HG03045 (cell line): ENCODE measurements at regions not wholly inside any gene's neighbourhood (a gene's known extent, or its start where the extent isn't known, plus 50 kb on each side); places are given as distances from the start of the nearest gene placed in this dataset.

ENCODE experiments used
- ATAC-seq: cut with Tn5 transposase; IDR thresholded peaks from one replicate; pipeline ENCODE4 v1.9.1; 2021; ENCODE audit warnings: mild to moderate bottlenecking, moderate library complexity; ENCODE audit not compliant: unreplicated experiment

DNA sequence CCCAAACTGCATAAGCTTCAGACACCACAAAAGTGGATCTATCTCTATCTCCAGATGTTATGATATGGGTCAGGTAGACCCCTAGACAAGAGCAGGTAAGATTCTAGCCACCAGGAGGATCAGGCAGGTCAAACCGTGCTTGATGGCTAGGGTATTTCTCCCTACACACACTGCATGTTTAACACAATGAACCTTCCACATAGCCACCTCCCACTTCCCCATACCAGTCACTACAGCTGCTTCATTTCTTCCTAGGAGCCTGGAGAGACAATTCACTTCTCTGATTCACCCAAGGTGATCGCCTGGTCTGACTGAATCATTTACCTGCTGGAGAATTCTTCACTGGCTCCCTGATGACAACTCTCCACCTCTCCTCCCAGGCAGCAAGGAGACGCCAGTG lies 66.0 kb upstream of the MYCN start:
- ATAC-seq, result no peak

DNA sequence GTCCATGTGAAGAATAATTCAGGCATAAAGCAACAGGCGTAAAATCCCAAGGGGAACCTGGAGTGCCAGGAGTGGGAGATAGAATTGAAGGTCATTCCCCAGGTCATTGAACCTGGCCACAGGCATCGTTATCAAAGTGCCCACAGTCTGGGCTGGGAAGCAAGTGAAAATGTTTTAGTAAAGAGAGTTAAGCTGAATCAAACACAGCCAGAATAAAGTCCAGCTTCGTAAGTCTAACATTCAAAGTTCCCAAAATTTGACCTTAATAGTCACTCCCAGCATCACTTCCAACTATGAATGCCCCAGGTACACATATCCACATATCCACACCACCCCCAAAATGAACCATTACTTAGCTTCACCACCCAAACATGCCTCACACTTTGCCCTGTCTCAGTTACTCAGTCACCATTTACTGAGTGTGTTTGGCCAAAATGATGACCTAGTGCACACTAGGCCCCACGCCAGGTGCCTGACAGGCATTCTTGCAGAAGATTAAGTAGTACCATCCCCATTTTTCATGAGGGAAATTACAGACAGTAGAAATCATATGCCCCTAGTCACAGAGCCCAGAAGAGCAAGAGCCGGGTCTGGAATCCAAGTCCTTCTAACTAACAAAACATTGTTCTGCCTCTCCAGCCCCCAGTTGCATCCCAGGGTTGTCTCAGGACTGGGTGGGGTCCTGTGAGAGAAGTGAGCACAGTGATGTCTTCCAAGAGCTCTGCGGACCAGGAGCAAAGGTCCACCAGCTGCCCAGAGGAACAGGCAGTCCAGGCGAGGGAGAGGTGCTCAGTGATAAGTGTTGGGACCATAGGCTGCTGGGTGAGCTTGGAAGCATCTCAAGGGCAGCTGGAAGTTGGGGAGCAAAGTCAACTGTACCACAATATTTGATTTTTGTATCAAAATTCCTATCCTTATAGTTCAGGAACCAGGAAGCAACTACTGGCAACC lies 65.2 kb upstream of the MYCN start:
- ATAC-seq, result no peak

DNA sequence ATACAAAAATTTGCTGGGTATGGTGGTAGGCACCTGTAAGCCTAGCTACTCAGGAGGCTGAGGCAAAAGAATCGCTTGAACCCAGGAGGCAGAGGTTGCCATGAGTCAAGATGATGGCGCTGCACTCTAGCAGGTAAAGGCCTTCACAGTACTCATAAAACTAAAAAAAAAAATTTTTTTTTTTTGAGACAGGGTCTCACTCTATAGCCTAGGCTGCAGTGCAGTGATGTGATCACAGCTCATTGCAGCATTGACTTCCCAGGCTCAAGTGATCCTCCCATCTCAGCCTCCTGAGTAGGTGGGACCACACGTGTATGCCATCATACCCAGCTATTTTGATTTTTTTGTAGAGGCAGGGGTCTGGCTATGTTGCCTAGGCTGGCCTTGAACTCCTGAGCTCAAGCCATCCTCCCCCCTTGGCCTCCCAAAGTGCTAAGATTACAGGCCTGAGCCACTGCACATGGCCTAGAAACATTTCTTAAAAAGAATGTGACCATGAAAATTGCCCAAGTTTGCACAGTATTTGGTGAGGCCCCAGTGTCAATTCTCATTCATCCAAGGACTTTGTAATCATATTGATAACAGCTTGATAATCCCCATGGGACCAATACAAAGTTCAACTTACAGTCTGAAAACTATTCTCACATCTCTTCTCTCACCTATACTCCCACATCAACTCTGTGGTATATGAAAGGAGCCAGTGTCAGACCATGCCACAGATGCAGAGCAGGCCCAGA lies 64.2 kb upstream of the MYCN start:
- no peak for ATAC-seq

DNA sequence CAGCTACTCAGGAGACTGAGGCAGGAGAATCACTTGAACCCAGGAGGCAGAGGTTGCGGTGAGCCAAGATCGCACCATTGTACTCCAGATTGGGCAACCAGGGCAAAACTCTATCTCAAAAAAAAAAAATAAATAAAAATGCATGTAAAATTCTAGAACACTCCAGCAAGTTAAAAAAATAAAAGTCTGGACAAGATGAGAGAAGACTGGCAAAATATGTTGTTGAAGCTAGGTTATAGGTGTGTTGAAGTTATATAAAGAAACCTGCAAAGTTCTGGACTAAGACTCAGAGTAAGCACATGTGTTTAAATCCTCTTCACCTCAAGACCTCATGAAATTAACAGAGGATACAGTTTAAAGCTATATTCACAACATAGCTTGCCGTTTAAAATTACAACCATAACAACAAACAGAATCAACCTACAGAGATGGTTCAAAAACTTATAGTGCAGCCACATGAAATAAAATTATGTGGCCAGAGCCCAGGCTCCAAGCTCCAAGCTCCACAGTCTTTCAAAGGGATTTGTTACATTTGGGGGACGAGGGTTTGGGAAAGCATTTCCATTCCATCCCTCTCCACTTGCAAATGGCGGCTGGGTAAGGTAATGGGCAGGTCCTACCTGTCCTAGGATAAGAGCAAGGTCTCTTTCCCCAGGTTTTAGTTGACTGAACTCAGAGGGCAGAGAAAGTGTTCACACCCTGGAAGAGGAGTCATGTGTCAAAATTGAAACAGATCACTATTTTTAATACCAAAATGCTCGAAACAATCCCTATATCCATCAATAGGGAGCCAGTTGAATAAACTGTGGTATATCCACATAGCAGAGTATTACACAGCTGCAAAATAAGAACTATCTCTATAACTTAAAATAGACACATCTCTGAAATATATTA lies 59.9 kb upstream of the MYCN start:
- no peak for ATAC-seq

DNA sequence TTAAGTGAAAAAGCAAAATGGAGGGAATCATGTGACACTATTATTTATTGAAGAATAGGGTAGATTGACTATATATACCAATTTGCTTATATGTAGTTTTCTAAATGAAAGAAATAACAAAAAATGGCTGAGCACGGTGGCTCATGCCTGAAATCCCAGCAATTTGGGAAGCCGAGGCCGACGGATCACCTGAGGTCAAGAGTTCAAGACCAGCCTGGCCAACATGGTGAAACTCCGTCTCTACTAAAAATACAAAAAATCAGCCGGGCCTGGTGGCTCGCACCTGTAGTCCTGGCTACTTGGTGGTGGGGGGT lies 59.3 kb upstream of the MYCN start:
- ATAC-seq, result no peak

DNA sequence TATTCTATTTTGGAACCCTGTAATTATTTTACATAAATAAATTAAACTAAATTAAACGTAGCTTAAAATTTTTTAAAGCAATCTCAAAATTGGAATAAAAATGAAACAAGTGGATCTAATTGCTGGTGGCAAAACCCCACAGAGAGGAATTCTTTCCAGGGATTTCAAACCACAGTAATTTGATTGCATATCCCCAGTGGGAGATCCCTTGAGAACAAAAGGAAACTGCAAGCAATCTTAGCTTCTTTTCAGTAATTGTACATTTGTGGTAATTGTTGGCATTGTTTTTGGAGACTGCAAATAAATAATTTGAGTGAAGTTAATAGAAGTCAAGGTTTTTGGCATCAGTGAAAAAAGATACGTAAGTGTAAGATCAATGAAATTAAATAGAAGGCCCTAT lies 58.7 kb upstream of the MYCN start:
- ATAC-seq, result no peak

DNA sequence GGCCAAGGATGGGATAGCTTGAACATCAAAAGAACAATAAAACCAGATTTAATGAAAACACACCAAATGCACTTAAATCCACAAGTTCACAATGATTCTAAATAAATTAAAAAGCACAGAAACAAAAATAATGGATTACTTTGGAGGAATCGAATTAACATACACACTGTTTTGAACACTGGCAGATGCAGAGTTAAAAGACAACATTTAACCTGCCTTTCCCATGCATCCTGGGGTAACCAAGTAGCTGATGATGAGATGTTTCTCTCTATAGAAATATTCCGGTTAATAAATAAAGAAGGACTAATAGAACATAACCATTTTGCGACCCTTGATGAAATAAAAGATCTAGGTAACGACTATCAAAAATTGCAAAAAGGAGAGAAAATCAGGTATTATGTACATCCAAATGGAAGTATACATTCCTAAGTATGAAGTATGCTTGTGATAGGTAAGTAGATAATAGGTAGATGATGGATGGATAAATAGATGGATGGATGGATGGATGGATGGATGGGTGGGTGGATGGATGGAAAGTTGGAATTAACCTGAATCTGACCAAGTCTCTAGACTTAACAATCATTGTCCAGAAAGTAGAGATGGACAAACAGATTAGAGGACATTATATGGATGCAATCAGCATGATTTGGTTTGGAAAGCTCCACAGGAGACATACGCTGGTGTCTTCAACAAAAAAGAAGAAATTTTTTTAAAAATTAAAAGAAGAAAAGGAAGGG lies 57.4 kb upstream of the MYCN start:
- no peak for ATAC-seq

DNA sequence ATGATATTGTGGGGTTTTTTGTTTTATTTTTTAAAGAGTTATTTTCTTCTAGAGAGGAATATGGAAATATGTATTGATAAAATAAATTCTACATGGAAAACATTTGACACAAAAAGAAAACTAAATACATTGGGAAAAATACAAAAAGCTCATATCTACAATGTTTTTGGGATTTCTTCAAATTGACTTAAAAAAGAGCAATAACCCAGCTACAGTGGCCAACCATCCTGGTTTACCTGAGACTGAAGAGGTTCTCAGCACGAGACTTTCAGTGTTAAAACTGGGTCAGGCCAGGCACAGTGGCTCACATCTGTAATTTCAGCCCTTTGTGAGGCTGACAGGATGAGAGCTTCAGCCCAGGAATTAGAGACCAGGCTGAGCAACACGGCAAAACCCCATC lies 56.7 kb upstream of the MYCN start:
- no peak for ATAC-seq

DNA sequence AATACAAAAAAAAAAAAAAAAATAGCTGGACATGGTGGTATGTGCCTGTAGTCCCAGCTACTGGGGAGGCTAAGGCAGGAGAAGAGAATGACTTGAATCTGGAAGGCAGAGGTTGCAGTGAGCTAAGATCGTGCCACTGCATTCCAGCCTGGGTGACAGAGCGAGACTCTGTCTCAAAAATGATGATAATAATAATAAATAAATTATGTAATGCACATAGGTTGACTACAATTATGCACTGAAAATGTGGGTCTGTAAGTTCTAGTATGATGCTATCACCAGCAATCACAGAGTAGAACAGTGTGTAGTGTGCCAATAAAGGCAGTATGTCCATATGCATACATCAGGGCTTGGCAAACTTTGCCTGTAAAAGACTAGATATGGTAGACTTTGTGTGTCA lies 55.6 kb upstream of the MYCN start:
- ATAC-seq, result no peak

DNA sequence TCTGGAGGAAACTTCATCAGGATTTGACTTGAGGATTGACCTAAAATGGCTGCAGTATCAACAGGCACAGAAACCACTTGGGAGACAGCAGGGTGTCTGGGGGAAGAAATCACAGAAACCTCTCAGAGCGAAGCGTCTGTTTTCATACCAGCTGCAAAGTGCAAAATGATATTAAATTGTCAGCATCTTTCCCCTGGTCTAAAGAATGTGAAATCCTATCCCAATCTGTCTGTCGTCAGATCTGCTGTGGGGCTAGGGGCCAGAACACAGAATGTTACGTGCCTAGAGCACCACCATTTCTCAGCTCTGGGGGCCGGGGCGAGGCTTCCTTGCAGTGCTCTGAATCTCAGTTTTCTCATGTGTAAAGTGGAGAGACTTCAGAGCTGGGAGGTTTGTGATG lies 54.1 kb upstream of the MYCN start:
- no peak for ATAC-seq

DNA sequence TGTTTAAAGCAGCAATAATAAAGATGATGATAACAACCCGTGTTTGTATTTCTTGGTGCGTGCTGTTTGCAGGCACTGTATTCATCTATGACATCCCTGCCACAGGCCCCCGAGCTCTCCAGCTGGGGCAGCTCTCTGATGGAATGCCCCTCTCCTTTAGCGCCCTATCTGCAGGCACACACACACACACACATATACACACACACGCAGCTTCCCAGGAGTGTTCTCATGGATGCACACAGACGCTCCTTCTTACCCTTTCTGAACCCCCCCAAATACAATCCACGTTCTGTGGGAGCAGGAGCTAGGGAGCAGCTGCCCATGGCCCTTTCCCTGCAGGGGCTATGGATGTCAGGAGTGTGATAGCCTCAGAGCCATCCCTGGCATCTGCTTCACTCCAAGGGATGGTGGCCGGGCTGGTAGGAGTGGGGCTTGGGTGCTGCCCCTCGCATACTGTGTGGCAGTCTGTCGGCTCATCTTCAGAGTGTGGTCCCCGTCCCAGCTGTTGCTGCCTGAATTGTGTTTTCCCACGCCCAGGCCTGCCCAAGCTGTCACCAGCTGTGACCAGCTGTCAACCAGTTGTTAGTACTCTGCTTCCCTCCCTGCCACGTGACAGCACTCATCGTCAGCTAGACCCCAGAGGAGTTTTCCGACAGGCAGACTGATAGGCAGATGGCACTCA lies 50.8 kb upstream of the MYCN start:
- no peak for ATAC-seq

DNA sequence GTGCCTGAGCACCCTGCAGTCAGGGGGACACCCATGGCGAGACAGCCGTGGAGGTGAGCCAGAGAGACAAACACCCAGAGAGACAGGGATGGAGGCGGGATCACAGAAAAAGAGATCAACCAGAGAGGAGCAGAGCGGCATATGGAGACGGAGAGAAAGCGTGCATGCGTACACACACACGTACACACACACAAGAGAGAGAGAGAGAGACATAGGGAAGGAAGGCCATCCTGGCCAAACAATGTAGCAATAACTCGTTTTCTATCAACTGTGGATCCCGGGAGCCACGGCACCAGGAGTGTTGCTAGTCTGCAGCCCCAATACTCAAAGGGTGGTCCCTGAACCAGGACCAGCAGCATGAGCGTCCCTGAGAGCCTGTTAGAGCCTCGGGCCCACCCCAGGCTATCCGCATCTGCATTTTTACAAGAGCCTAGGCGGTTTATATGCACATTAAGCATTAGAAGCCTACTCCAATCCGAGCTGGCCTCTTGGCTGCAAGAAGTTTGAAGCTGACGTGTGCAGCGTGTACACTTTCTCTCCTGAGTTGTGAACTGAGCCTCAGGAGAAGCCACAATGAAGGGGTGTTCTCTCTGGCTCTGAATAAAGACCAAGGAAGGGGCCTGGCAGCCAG lies 50.1 kb upstream of the MYCN start:
- no peak for ATAC-seq
